SU-DHL-6 (cell line): ENCODE measurements at regions not wholly inside any gene's neighbourhood (a gene's known extent, or its start where the extent isn't known, plus 50 kb on each side); places are given as distances from the start of the nearest gene placed in this dataset.

Source experiments
- H2AFZ ChIP-seq: fragments of 200-600 bp; sonication (generic); 2 replicates; pipeline ENCODE4 v1.6.1; 2014; ENCODE audit warnings: low read depth, mild to moderate bottlenecking, moderate library complexity, mixed read lengths, antibody characterized with exemption, low read length; ENCODE audit not compliant: severe bottlenecking
- H3F3A ChIP-seq: fragments of 200-600 bp; shearing (Covaris generic); 2 replicates; pipeline ENCODE4 v1.6.0; 2016; ENCODE audit warnings: antibody characterized with exemption, mild to moderate bottlenecking; ENCODE audit not compliant: insufficient read depth
- H3K27ac ChIP-seq: fragments of 200-600 bp; sonication (generic); 2 replicates; pipeline ENCODE4 v1.5.1; 2016; ENCODE audit warnings: low read depth, mild to moderate bottlenecking, low read length, moderate library complexity, mixed read lengths
- H3K27me3 ChIP-seq: fragments of 200-600 bp; sonication (generic), shearing (Covaris generic); 2 replicates; pipeline ENCODE4 v1.6.0; 2014; ENCODE audit warnings: mild to moderate bottlenecking, low read length
- H3K36me3 ChIP-seq: fragments of 200-600 bp; sonication (generic); 2 replicates; pipeline ENCODE4 v1.6.1; 2014; ENCODE audit warnings: mild to moderate bottlenecking, low read length, mixed read lengths
- H3K4me2 ChIP-seq: fragments of 300-600, 200-600 bp; shearing (Covaris generic), sonication (generic); 2 replicates; pipeline ENCODE4 v1.6.0; 2014; ENCODE audit warnings: low read length, low read depth, mild to moderate bottlenecking; ENCODE audit not compliant: poor library complexity, severe bottlenecking
- H3K4me3 ChIP-seq: fragments of 200-600 bp; sonication (generic); 2 replicates; pipeline ENCODE4 v1.5.1; 2014; ENCODE audit warnings: antibody characterized with exemption, low read length, mild to moderate bottlenecking, mixed read lengths; ENCODE audit not compliant: insufficient read depth, poor library complexity, severe bottlenecking
- H3K79me2 ChIP-seq: fragments of 200-600 bp; sonication (generic); 2 replicates; pipeline ENCODE4 v1.6.1; 2014; ENCODE audit warnings: mild to moderate bottlenecking, low read length, moderate library complexity; ENCODE audit not compliant: insufficient read depth
- H3K9ac ChIP-seq: fragments of 200-600 bp; sonication (generic); 2 replicates; pipeline ENCODE4 v1.7.0; 2014; ENCODE audit warnings: mild to moderate bottlenecking, low read length
- H3K9me2 ChIP-seq: fragments of 200-600 bp; sonication (generic); replicated peaks from 2 replicates; pipeline ENCODE4 v1.6.1; 2014; ENCODE audit warnings: low read length; ENCODE audit not compliant: insufficient read depth
- H3K9me3 ChIP-seq: fragments of 200-600 bp; sonication (generic); 2 replicates; pipeline ENCODE4 v1.6.1; 2014; ENCODE audit warnings: low read length, mixed read lengths; ENCODE audit not compliant: insufficient read depth
- H4K20me1 ChIP-seq: fragments of 200-600 bp; sonication (generic); 2 replicates; pipeline ENCODE4 v1.6.1; 2014; ENCODE audit warnings: low read depth, mild to moderate bottlenecking, antibody characterized with exemption, low read length, moderate library complexity, mixed read lengths
- CTCF ChIP-seq: fragments of 200-600 bp; sonication (generic); IDR thresholded peaks from one replicate; pipeline ENCODE4 v1.5.1; 2017; ENCODE audit warnings: antibody characterized with exemption, mild to moderate bottlenecking, low read length, moderate library complexity; ENCODE audit not compliant: insufficient read depth, poor library complexity, severe bottlenecking
- EZH2phosphoT487 ChIP-seq: fragments of 200-600 bp; sonication (generic), shearing (Covaris generic); conservative IDR thresholded peaks from 2 replicates; pipeline ENCODE4 v1.6.1; 2018; ENCODE audit warnings: mild to moderate bottlenecking, antibody characterized with exemption, low read length, moderate library complexity, mixed read lengths

GRCh38 chr4:57329279-57329678 is 219.1 kb upstream of the IGFBP7 start:
- no peaks in the 10 kb centered on the region for H3K9me3 ChIP-seq
- no peaks in the 10 kb centered on the region for H3K27me3 ChIP-seq
- H3K79me2 ChIP-seq: no peaks in the 10 kb centered on the region
- H2AFZ ChIP-seq: no peak overlapping the region
- H4K20me1 ChIP-seq: no peaks in the 10 kb centered on the region
- no peak for TF ChIP-seq CTCF
- TF ChIP-seq EZH2phosphoT487: no peak
- H3K4me2 ChIP-seq: no peak overlapping the region
- no peaks in the 10 kb centered on the region for H3K9me2 ChIP-seq
- H3K27ac ChIP-seq: no peak overlapping the region
- no peaks in the 10 kb centered on the region for H3K36me3 ChIP-seq
- H3F3A ChIP-seq: no peaks in the 10 kb centered on the region
- no peak overlapping the region for H3K9ac ChIP-seq
- H3K4me3 ChIP-seq: no peak overlapping the region

- H3F3A ChIP-seq: no peaks in the 10 kb centered on the region
- H3K27ac ChIP-seq: no peak overlapping the region
- H3K36me3 ChIP-seq: no peaks in the 10 kb centered on the region
- no peak overlapping the region for H3K4me2 ChIP-seq
- no peaks in the 10 kb centered on the region for H3K27me3 ChIP-seq
- H2AFZ ChIP-seq: no peak overlapping the region
- no peaks in the 10 kb centered on the region for H3K79me2 ChIP-seq
- H3K9me2 ChIP-seq: no peaks in the 10 kb centered on the region
- H3K9ac ChIP-seq: no peak overlapping the region
- no peak overlapping the region for H3K4me3 ChIP-seq
- H4K20me1 ChIP-seq: no peaks in the 10 kb centered on the region
- no peaks in the 10 kb centered on the region for H3K9me3 ChIP-seq
- no peak for TF ChIP-seq EZH2phosphoT487
- TF ChIP-seq CTCF: no peak
These were observed 214.6 kb upstream of the IGFBP7 start for GRCh38 chr4:57324673-57325307.

- no peaks in the 10 kb centered on the region for H3K9me3 ChIP-seq
- no peak overlapping the region for H3K4me3 ChIP-seq
- H3K79me2 ChIP-seq: no peaks in the 10 kb centered on the region
- no peak overlapping the region for H3K27ac ChIP-seq
- H3K9me2 ChIP-seq: no peaks in the 10 kb centered on the region
- no peaks in the 10 kb centered on the region for H3F3A ChIP-seq
- TF ChIP-seq EZH2phosphoT487: no peak
- TF ChIP-seq CTCF: no peak
- no peaks in the 10 kb centered on the region for H4K20me1 ChIP-seq
- H2AFZ ChIP-seq: no peak overlapping the region
- no peak overlapping the region for H3K9ac ChIP-seq
- no peaks in the 10 kb centered on the region for H3K27me3 ChIP-seq
- no peaks in the 10 kb centered on the region for H3K36me3 ChIP-seq
- H3K4me2 ChIP-seq: no peak overlapping the region
These were observed 210.7 kb upstream of the IGFBP7 start for GRCh38 chr4:57320849-57321248.
